NCI-H2029 (cell line): ENCODE measurements at regions not wholly inside any gene's neighbourhood (a gene's known extent, or its start where the extent isn't known, plus 50 kb on each side); places are given as distances from the start of the nearest gene placed in this dataset.

Experiments used
- DNase-seq: peaks from one replicate; lab custom pipeline; 2025; lab: John Stamatoyannopoulos, UW

- DNase-seq = no peak
Measured at GRCh38 chr7:12130609-12131008, 80.5 kb upstream of the TMEM106B start.

- DNase-seq = no peak
Measured at GRCh38 chr7:12131122-12131521, 80.0 kb upstream of the TMEM106B start.

DNA sequence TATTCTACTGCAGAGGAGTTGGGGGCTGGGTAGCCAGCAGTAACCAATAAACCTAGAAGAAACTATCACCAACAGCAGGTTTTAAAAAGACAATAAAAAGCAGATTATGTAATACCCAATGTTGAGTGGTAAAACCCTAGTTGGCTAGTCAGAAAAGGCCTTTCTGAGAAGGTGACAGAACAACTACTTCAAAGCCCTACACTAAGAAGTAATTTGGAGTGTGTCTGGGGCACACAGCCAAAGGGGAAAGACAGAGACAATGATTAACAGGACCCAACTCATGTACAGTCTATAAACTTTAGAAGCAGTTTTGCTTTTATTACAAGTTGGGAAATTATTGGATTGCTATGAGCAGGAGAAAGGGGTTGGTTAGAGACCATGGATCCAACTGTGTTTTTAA lies 77.2 kb upstream of the TMEM106B start:
- no peak for DNase-seq

DNA sequence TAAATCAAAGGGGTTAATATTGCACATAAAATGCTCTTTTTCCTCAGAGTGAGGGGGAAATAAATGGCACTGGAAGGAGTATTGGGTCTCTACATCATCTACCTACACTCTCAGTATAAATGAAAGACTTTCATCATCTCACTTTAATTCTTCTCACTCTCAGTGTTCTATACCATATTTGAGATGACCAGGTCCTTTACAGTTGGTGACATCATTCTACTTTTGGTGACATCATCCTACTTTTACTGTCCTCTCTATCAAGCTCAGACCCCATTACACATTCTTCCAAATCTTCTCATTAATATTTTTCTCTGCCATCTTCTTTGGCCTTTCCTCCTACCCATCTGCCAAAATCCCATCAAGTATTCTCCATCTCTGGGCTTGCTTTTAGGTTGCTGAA lies 74.6 kb upstream of the TMEM106B start:
- DNase-seq = no peak

DNA sequence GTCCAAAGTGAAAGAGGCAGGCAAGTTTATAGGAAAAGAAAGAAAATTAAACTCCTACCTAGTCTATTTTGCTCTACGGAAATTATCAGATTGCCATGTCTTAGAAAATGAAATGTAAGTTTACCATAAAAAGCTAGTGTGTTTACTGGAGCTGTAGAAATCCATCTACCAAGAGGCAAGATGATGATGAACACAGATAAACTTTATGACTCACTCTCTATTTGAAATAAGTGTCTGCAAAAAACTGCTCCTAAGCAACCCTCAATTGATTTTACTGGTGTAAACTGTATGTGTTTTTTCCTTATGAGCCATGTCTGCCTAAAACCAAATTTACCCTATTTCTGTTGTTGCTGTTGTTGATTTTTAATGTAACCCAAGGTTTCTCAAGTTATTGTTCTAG lies 73.8 kb upstream of the TMEM106B start:
- DNase-seq = no peak

DNA sequence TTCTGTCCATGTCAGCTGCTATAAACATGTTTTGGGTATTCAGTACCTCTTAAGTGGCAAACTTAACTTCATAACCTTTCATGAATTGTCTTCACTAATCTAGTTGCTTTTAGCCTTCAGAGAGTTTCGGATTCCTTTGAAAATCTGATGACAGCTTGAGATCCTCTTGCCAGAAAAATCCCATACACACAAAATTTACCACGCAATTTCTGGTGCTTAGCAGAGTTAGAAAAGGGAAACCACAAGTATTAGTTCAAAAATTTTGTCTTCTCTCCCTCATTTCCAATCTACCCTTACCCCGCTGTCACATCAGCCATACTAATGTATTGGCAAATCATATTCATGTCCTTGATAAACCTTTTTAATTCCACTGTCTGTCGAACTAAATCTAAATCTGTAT lies 72.7 kb upstream of the TMEM106B start:
- no peak for DNase-seq

GRCh38 chr7:12139416-12139815 lies 71.7 kb upstream of the TMEM106B start:
- no peak for DNase-seq

DNA sequence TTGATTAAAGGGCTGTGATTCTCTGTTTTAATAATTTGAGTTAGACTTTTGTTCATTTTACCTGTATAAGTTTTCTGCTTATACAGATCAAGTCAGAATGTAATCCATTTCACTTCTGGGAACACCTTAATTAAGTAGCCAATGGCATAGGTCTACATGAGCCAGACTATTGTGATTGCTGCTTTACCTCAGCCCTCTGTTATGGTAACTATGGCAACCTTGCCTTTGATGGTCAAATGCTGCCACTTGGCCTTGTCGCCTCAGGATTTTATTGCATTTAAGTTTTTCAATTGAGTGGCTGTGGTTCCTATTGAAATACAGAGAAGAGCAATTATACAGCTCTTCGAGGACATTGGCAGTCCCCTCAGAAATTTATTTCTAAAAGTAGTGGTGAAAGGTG lies 64.3 kb upstream of the TMEM106B start:
- DNase-seq = no peak

DNA sequence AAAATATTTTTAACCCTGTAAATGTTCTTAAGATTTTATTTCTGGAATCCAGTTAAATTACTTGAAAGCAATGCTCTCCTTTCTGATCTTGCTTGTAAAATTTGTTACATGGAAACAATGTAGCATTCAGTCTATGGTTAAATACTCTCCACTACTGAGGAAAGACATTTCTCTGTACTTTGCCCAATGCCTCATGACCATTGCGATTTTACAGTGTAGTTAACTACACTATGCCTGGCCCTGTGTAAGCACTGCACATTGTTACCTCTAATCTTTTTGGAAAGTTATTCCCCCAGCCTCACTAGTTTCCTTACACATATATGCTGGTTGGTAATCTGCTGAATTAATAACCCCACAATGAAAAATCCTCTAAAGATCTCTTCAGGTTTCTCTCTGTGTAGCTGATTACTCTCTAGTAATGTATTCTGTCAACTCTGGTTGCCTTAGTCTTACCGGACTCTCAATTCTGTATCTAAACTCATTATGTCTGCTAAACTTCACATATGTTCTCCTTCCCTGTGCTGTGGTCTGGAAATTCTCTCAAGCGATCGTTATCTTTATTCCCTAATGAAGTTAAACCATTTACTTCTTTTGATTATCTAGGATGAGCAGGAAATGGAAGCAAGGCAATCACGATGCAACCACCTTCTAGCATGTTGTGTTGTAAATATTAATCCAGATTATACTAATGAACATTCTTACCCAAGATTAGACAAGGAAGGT lies 58.7 kb upstream of the TMEM106B start:
- DNase-seq = no peak

GRCh38 chr7:12154119-12154518 lies 57.0 kb upstream of the TMEM106B start:
- DNase-seq = no peak

GRCh38 chr7:12157517-12157916 lies 53.6 kb upstream of the TMEM106B start:
- DNase-seq = no peak

DNA sequence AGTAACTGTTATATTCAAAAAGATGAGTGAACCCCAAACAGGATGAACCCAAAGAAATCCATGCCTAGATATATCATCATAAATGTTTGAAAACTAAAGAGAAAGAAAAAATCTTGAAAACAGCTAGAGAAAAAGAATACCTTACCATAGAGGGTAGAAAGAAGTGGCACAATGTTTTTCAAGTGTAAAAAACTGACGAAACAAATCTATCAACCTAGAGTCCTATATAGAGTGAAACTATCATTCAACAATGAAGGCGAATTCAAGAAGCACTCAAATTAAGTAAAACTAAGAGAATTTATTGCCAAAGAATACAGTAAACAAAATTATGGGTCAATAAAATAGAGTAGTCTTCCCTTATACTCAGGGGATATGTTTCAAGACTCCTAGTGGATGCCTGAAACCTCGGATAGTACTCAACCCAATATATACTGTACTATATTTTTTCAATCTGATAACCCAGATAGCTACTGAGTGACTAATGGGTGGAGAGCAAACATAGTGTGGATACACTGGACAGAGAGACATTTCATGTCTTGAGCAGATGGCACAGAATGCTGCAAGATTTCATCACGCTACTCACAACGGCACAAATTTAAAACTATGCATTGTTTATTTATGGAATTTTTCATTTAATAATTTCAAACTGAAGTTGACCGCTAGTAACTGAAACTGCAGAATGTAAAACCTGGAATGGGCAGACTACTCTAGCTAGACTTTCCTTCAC lies 52.6 kb upstream of the TMEM106B start:
- DNase-seq = no peak

DNA sequence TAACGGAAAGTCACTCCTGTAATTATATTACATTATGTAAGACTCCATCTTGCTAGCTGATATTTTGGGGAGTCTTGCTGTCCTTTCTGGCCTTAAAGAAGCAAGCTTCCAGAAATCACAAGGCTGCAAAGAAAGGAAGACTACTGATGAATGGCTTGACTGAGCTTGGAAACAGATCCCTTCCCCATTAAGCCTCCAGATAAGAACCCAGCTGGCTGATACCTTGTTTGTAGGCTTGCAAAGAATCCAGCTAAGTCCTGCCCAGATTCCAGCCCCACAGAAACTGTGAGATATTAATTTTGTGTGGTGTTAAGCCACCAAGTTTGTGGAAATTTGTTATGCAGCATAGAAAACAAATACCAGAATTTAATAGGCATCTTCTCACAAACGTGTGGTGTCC lies 49.9 kb upstream of the TMEM106B start:
- DNase-seq = no peak
